ENCODE measurements at regions not wholly inside any gene's neighbourhood (a gene's known extent, or its start where the extent isn't known, plus 50 kb on each side); places are given as distances from the start of the nearest gene placed in this dataset.

DNA sequence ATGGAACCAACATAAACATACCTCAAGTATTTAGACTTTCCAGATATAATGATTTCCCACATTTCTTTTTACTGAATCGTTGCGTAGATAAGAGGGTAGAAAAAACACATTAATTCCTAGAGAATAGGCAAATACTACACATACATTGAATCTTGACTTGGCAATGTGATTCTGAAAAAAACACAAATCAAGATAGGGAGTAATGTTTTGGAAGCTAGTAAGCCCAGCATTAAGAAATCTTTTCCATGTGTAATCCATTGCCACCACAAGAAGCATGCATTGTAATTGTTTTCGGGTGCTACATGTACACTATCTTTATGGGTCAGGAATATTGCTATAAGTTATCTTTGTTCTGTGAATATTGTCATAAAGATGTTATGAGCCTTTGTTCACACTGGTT is 269.8 kb upstream of the PDGFD start:
- no peak for DNase-seq (ENCODE audit: low spot score)

DNA sequence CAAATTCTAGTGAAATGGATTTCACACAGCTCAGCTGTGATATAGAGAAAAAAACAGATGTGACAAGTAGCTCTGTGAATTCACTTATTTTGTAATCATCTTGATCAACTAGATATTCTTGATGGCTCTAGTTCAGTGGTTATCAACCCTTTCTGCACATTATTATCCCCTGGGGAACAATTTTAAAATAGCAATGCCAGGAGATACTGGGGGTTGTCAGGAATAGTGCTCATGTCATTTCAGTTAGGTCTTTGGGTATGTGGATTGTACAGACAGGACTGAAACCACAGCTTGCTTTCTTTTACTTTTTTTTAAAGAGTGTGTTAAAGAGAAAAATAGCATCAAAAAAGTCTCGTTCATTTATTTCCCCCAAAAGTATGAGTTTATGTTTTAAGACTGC is 269.0 kb upstream of the PDGFD start:
- no peak for DNase-seq (ENCODE audit: low spot score)

DNA sequence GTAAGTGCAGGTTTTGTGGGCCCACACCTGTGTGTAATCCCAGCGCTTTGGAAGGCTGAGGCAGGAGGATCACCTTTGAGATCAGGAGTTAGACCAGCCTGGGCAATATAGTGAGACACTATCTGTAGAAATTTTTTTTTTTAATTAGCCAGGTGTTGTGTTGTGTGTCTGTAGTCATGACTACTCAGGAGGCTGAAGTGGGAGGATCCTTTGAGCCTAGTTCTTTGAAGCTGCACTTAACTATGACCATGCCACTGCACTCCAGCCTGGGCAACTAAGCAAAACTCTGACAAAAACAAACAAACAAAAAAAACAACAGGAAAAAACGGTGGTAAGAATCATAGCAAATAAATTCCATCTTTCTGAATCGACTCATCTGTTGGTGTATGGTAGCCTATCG is 268.6 kb upstream of the PDGFD start:
- DNase-seq (ENCODE audit: low spot score): no peak

DNA sequence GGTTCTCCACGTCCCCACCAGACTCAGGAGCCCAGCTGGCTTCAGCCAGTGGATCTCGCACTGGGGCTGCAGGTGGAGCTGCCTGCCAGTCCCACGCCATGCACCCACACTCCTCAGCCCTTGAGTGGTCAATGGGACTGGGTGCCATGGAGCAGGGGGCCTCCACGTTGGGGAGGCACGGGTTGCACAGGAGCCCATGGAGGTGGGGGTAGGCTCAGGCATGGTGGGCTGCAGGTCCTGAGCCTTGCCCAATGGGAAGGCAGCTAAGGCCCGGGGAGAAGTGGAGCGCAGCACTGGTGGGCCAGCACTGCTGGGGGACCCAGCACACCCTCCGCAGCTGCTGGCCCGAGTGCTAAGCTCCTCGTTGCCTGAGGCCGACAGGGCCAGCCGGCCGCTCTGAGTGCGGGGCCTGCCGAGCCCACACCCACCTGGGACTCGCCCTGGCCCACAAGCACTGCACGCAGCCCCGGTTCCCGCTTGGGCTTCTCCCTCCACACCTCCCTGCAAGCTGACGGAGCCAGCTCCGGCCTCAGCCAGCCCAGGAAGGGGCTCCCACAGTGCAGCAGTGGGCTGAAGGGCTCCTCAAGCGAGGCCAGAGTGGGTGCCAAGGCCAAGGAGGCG is 258.5 kb upstream of the PDGFD start:
- no peak for DNase-seq (ENCODE audit: low spot score)

DNA sequence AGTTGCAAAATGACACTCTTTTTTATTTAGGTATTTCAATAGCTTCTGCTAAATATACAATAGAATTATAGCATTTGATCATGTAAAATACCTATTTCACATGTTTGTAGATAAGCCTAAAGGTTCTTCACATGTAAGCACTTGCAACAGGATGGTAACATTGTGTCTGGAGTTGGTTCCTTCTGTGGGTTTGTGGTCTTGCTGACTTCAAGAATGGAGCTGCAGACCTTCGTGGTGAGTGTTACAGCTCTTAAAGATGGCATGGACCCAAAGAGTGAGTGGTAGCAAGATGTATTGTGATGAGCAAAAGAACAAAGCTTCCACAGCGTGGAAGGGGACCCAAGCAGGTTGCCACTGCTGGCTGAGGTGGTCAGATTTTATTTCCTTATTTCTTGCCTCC is 246.4 kb upstream of the PDGFD start:
- DNase-seq (ENCODE audit: low spot score): no peak

DNA sequence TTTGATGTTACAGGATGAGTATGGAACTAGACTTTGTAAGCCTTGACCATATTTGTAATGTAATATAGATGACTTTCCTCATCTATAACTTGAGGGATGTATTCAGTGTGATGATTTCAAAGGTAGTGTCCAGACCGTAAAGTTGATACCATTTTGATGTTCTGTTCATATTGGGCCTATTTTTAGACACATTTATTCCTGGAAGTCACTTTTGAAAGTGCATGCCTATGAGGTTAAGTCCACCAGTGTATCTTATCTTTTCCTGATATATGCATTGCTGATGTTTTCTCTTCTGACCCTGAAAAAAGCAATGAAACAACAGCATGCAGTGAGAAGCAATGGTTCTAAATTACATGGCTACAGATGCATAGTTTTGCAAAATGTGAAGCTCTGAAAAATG is 244.7 kb upstream of the PDGFD start:
- DNase-seq (ENCODE audit: low spot score): no peak

DNA sequence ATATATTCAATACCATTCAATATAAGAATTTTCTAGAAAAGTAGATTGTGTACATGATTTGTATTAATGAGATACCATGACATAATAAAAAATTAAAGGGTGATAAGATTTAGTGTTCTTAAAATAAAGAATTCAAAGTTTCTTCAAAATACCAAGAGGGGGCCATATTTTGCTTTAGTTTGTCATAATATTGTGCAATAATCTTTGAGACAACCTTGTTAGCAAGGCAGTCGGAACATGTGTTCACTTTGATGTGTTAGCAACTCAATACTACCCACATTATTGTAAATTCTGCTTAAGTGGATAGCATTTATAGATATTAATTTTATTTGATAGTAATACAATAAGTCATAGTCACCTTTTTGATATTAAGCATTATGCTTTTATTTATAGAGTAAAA is 241.3 kb upstream of the PDGFD start:
- DNase-seq (ENCODE audit: low spot score): no peak

DNA sequence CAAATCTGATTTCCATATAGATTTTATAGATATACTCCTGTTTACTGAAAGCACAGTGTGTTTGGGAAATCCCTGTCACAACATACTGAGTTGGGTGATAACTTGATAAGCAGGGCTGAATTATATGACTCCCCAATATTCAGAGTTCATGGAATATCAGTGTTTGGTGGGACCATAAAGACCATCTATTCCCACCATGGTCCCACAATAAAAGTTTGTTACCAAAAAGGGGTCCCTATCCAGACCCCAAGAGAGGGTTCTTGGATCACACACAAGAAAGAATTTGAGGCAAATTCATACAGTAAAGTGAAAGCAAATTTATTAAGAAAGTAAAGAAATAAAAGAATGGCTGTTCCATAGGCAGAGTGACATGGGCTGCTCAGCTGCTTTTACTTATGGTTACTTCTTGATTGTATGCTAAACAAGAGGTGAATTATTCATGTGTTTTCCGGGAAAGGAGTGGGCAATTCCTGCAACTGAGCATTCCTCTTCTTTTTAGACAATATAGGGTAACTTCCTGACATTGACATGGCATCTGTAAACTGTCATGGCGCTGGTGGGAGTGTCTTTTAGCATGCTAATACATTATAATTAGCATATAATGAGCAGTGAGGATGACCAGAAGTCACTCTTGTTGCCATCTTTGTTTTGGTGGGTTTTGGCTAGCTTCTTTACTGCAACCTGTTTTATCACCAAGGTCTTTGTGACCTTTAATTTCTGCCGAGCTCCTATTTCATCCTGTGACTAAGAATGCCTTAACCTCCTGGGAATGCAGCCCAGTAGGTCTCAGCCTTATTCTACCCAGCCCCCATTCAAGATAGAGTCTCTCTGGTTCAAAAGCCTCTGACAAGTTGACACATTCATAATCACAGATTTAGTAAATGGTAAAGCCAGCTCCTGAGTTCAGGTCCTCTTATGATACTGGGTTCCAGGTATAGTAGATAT is 240.6 kb upstream of the PDGFD start:
- DNase-seq (ENCODE audit: low spot score): no peak

DNA sequence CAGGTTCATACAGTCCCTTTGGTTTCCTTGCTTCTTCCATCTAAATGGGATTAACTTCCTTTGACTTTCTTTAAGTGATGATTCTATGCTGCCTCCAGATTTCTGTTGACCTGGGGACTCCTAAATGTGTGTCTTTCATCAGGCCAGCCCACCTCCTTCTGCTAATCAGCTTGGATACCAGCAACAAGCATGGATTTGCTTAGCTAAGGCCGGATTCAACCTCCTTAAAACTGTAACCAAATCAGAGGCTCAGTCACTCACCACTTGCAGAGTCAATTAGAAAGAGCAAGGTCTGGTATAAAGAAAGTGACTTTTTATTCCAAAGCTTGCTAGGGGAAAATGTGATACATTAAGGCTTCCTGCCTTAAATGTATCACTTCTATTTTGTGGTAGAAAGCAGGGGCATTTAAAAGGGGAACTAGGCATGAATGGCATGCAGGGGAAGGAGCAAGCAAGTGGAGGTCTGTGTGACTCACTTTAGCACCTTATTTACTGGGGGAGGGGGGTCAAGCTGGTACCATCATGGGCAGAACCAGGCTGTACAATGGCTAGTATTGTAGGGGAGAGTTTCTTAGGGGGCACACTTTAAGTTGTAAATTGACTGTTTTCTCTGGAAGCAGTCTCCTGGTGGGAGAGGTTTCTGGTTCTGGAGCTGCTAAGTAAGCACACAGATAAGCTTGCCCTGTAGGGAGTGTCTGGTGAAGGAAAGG is 239.0 kb upstream of the PDGFD start:
- DNase-seq (ENCODE audit: low spot score): no peak

DNA sequence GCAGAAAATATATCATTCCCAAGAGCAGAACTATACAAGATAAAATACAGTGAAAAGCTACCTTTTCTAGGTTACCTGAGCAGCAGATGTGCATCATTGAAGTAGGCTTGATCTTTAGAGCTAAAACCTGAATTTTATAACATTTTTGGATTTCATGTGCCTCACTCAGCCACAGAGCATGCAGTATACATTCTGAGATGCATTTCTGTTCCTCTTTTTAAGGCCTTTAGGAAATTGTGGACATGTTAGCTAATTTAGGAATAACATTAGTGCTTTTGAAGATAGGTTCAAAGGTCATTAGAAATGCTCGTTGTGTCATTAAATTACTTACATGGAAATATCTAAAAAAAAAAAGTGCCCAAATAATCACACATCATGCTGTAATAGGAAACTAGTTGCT is 230.6 kb upstream of the PDGFD start:
- no peak for DNase-seq (ENCODE audit: low spot score)

DNA sequence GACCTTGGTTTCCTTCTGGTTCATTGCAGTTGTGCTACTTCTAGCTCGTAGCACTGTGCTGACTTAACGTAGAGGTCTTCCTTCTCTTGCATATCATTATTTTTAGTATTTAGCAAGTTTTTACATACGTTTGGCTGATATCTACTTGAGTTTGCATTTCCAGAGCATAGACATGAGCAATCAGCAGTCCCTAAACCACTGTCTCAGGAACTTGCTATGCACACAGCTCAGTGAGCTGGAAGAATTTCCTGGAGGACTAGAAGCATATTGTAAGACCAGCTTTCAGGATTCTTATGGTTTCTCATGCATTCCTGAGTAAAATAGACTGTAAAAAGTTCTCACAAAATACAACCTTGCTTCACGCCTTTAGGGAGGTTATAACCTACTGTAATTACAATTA is 226.7 kb upstream of the PDGFD start:
- no peak for DNase-seq (ENCODE audit: low spot score)

DNA sequence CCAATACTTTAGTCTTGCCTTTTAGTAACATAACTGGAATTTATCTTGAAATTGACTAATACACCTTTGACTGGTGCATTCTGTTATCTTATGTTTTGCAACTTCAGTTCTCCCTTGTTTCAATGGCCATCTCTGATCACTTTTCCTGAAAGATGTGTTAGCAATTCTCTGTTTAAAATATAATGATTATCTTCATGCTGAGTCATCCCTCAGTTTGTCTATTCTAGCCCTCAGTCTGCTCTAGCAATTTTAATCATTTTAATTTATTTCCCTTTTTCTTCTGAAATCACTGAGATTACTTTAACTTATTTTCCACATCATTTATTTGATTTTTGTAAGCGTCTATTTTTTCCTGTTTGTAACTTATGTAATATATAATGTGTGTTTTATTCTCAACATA is 221.9 kb upstream of the PDGFD start:
- no peak for DNase-seq (ENCODE audit: low spot score)

DNA sequence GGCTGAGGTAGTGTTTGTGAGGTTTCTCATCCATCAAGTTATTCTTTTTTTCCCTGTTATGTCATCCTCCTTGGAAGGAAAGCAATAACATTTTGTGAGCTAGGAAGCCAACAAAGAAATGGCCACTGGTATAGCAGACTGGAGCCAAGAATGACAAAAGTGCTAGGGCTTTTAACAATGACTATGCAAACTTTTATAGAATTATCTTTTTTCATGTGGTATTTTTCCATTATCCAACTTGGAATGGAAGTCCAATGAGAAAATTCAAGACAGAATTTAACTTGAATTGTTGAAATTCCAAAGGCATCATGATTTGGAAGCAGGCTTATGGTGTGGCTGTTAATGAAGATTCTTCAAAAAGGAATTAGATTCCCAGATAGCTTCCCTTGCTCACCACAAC is 216.4 kb upstream of the PDGFD start:
- DNase-seq (ENCODE audit: low spot score): no peak

DNA sequence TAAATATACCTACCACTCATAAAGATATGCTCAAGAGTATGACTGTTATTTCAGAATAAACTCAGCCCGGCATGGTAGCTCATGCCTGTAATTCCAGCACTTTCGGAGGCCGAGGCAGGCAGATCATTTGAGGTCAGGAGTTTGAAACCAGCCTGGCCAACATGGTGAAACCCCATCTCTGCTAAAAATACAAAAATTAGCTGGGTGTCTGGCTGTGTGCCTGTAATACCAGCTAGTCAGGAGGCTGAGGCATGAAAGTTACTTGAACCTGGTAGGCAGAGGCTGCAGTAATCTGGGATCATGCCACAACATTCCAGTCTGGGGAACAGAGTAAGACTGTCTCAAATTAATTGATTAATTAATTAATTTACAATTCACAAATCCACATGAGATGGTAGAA is 208.2 kb upstream of the PDGFD start:
- DNase-seq (ENCODE audit: low spot score): no peak

DNA sequence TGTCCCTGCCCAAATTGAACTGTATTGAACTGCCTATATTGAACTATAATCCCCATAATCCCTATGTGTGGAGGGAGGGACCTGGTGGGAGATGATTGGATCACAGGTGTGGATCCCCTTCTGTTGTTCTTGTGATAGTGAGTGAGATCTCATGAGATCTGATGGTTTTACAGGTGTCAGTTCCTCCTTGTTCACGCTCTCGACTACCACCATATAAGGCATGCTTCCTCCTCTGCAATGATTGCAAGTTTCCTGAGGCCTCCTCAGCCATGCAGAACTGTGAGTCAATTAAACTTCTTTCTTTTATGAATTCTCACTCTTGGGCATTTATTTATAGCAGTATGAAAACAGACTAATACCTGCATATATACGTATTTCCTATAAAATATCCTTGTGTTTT is 206.5 kb upstream of the PDGFD start:
- no peak for DNase-seq (ENCODE audit: low spot score)

DNA sequence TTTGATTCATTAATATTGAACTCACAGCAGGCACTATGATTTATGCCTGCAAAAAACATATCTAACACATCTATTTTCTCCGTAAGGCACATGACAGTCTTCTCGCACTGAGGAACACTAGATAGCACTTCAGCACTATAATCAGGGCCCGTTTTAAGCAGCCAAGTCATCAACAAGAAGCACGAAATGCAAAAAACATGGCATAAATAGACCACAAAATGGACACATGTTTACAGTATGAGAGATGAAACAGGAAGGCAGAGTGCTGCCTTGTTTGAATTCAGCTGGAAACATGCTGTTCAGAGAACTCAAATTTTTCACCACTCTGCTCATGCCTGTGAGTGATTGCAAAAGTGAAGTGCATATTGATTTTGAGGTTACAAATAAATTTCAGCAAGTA is 205.8 kb upstream of the PDGFD start:
- no peak for DNase-seq (ENCODE audit: low spot score)

DNA sequence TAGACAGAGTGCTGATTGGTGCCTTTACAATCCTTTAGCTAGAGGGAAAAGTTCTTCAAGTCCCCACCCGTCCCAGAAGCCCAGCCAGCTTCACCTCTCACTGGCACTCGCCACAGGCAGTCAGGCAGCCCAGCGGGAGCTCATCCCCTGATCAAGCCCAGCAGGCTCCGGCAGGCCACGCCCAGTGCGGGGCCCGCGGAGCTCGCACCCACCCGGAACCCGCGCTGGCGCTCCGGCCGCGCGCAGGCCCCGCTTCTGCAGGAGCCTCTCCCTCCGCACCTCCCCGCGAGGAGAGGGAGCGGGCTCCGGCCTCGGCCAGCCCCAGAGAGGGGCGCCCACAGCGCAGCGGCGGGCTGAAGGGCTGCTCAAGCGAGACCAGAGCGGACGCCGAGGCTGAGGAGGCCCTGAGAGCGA is 202.4 kb upstream of the PDGFD start:
- DNase-seq (ENCODE audit: low spot score): no peak

DNA sequence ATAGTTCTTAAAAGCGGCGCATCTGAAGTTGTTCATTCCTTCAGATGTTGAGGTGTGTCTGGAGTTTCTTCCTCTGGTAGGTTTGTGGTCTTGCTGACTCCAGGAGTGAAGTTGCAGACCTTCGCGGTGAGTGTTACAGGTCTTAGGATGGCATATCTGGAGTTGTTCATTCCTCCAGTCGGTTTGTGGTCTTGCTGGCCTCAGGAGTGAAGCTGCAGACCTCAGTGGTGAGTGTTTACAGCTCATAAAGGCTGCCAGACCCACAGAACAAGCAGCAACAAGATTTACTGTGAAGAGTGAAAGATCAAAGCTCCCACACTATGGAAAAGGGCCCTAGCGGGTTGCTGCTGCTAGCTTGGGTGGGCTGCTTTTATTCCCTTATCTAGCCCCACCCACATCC is 201.7 kb upstream of the PDGFD start:
- no peak for DNase-seq (ENCODE audit: low spot score)

DNA sequence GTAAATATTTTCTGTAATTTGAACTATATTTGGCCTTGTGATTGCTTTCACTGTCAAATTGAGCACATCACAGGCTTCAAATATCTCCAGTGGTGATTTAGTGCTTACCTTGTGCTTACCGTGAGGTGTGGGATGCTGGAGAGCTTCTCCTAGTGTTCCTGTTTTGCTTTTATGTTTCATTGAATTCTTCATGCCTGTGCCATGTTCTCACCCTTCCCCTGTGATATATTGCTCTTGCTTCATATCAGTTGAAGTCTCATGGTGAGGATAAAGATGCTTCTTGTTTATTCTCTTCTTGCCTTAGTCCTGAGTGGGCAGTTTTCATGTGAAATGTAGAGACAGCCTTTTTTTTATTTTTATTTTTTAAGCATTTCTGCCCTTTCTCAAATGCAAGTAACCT is 198.0 kb upstream of the PDGFD start:
- no peak for DNase-seq (ENCODE audit: low spot score)

DNA sequence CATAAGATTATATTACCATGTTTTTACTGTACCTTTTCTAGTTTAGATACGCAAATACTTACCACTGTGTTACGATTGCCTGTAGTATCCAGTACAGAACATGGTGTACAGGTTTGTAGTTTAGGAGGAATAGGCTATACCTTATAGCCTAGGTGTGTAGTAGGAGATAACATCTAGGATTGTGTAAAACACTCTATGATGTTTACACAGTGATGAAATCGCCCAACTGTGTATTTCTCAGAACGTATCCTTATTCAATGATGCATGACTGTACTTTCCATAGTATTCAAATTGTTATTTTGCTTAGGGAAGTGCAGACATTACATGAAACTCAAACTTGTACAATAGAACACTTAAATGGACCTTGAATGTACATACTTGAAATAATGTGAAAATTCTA is 188.1 kb upstream of the PDGFD start:
- DNase-seq (ENCODE audit: low spot score): no peak

DNA sequence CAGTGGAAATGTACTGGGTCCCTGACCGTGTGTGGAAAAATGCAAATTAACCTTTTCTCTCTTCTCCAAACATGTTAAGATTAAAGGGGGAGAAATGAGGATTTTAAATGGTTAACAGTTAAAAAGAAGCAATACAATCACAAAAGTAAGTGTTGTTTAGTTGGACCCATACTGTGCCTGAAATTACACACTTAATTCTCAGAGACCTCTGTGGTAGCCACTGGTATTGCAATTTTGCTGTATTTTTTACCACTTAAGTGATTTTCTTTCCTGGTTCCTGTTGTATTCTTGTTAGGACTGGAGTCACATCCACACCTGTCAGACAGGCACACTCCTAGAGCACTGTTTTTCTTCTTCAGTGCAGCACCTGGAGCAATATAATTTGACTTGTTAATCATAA is 179.6 kb upstream of the PDGFD start:
- no peak for DNase-seq (ENCODE audit: low spot score)

DNA sequence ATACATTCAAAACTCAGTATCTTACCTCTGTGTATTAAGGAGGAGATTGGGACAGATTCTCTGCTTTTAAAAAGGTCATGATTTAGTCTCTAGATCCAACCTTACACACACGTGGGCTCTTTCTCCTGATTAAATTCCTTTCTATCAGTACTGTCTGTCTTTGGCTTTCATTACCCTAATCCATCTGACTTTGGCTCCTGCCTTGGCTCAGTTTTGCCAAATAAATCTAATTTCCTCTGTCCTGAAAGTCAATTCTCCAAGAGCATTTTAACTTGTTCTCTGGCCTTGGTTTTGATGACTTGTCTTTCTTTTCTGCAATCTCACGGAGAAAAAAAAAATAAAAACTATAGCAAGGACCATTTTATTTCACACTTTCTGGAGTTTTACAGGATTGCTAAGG is 176.6 kb upstream of the PDGFD start:
- DNase-seq (ENCODE audit: low spot score): no peak

DNA sequence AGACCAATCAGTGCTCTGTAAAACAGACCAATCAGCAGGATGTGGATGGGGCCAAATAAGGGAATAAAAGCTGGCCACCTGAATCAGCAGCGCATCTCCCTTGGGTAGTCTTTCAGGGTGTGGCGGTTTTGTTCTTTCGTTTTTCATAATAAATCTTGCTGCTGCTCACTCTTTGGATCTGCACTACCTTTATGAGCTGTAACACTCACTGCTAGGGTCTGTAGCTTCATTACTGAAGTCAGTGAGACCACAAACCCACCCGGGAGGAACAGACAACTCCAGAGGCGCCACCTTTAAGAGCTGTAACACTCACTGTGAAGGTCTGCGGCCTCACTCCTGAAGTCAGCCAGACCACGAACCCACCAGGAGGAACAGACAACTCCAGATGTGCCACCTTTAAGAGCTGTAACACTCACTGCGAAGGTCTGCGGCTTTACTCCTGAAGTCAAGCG is 175.5 kb upstream of the PDGFD start:
- DNase-seq (ENCODE audit: low spot score): no peak
